HG02571 (cell line): ENCODE measurements at regions not wholly inside any gene's neighbourhood (a gene's known extent, or its start where the extent isn't known, plus 50 kb on each side); places are given as distances from the start of the nearest gene placed in this dataset.
"Not testable (repeated sequence)": the region's sequence is repeated elsewhere in the genome, so short reads cannot be mapped to it uniquely, and the experiment has no call there.

ENCODE experiments used
- ATAC-seq: cut with Tn5 transposase; IDR thresholded peaks from one replicate; pipeline ENCODE4 v1.9.1; 2021; ENCODE audit warnings: mild to moderate bottlenecking, moderate library complexity; ENCODE audit not compliant: unreplicated experiment

GRCh38 chr14:88064841-88065240 is 59.9 kb downstream of the GPR65 start:
- ATAC-seq, result no peak

GRCh38 chr14:88069677-88070076 is 64.7 kb downstream of the GPR65 start:
- no peak for ATAC-seq

GRCh38 chr14:88075269-88075981 is 70.5 kb downstream of the GPR65 start:
- ATAC-seq, result no peak

GRCh38 chr14:88078525-88078924 is 73.6 kb downstream of the GPR65 start:
- no peak for ATAC-seq

- ATAC-seq, result no peak
These were observed 74.7 kb downstream of the GPR65 start for GRCh38 chr14:88079624-88080023.

GRCh38 chr14:88085736-88086135 is 80.8 kb downstream of the GPR65 start:
- ATAC-seq, result no peak

GRCh38 chr14:88089445-88089844 is 84.5 kb downstream of the GPR65 start:
- no peak for ATAC-seq

GRCh38 chr14:88092529-88092928 is 87.6 kb downstream of the GPR65 start:
- no peak for ATAC-seq

- no peak for ATAC-seq
These were observed 90.9 kb downstream of the GPR65 start for GRCh38 chr14:88095791-88096190.

- no peak for ATAC-seq
These were observed 93.2 kb downstream of the GPR65 start for GRCh38 chr14:88098163-88098562.

- ATAC-seq, result no peak
These were observed 99.8 kb downstream of the GPR65 start for GRCh38 chr14:88104710-88105109.

GRCh38 chr14:88106377-88106776 is 101.4 kb downstream of the GPR65 start:
- ATAC-seq, result no peak

GRCh38 chr14:88127669-88128068 is 122.7 kb downstream of the GPR65 start:
- ATAC-seq, result not testable (repeated sequence)

GRCh38 chr14:88128816-88129215 is 123.9 kb downstream of the GPR65 start:
- ATAC-seq, result no peak

GRCh38 chr14:88129306-88130056 is 124.5 kb downstream of the GPR65 start:
- peak; percentile 53 for ATAC-seq

GRCh38 chr14:88130057-88130432 is 125.1 kb downstream of the GPR65 start:
- no peak for ATAC-seq
